Vagina (tissue), 2 donors: ENCODE measurements at regions not wholly inside any gene's neighbourhood (a gene's known extent, or its start where the extent isn't known, plus 50 kb on each side); places are given as distances from the start of the nearest gene placed in this dataset.

Source experiments
- DNase-seq, 2 donors: peaks; one replicate each; pipeline ENCODE4 v3.0.0-alpha.2; 2017; ENCODE audit errors: extremely low spot score in 2 of 2
- H3K27ac ChIP-seq: fragments of 200-600 bp; sonication (generic); one replicate; pipeline ENCODE4 v1.5.1; 2019
- H3K27me3 ChIP-seq: fragments of 200-600 bp; sonication (generic); one replicate; pipeline ENCODE4 v1.5.1; 2019
- H3K36me3 ChIP-seq, 2 donors: fragments of 200-600 bp; sonication (generic); one replicate each; pipeline ENCODE4 v1.5.1; 2017 to 2019
- H3K4me1 ChIP-seq: fragments of 200-600 bp; sonication (generic); one replicate; pipeline ENCODE4 v1.5.1; 2019
- H3K4me3 ChIP-seq, 2 donors: fragments of 200-600 bp; sonication (generic); 1 replicate in 1 of 2; 2 replicates in 1 of 2; pipeline ENCODE4 v1.5.1; 2016 to 2019
- H3K9me3 ChIP-seq: fragments of 200-600 bp; sonication (generic); one replicate; pipeline ENCODE4 v1.5.1; 2019
- POLR2A ChIP-seq, 2 donors: fragments of 450-650 bp; IDR thresholded peaks; one replicate each; pipeline ENCODE4 v1.6.1; 2017; ENCODE audit warnings: antibody characterized with exemption in 2 of 2, mild to moderate bottlenecking in 2 of 2, moderate library complexity in 2 of 2
- POLR2AphosphoS5 ChIP-seq, 2 donors: sonication (generic); formaldehyde crosslinking; IDR thresholded peaks; one replicate each; pipeline ENCODE4 v1.9.0; 2017; ENCODE audit warnings: antibody characterized with exemption in 2 of 2, mild to moderate bottlenecking in 2 of 2, low read depth in 1 of 2; ENCODE audit not compliant: insufficient read depth in 1 of 2
- intact Hi-C: fragments of 100-400 bp; cut with DNase I; formaldehyde crosslinking; loops from one replicate; pipeline ENCODE4 v1.15.1; 2023
- TF ChIP-seq, protein P1 (sequence below), 3 experiments: fragments of 450-650 bp in 2 of 3; fragments of 200-600 bp in 1 of 3; sonication (generic) in 1 of 3; IDR thresholded peaks; one replicate each; pipeline ENCODE4 v1.5.1; 2017 to 2019; ENCODE audit warnings: antibody characterized with exemption in 3 of 3, mild to moderate bottlenecking in 2 of 3, moderate library complexity in 2 of 3

DNA sequence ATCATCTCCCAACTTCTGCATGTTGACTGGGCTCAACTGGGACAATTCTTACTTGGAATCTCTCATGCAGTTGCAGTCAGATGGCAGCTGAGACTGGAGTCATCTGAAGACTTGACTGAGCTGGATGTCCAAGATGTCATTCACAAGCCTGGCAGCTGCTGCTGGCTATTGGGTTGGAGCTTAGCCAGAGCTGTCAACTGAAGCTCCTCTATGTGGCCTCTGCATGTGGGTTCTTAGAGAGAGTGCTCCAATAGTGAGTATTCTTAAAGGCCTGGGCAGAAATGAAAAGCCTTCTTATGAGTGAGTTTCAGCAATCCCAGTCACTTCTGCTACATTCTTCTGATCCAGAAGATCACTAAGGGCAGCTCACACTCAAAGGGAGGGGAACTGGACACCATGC lies 440.9 kb downstream of the LRIG3 start:
- intact Hi-C loops = no loop called here
- Histone ChIP-seq H3K9me3 (no peaks in the 10 kb centered on the region), H3K36me3 (no peaks in the 10 kb centered on the region), H3K27ac (no peak overlapping the region), H3K27me3 (no peaks in the 10 kb centered on the region), H3K4me3 (no peak overlapping the region), H3K4me1 (no peaks in the 10 kb centered on the region)
- DNase-seq = no peak
- TF ChIP-seq POLR2A (IDR thresholded peaks at IDR 0.05) (no peak), POLR2AphosphoS5 (IDR thresholded peaks at IDR 0.05; ENCODE audit: insufficient read depth in 1 of 2, low read depth in 1 of 2) (no peak)
- TF ChIP-seq, protein P1, sequence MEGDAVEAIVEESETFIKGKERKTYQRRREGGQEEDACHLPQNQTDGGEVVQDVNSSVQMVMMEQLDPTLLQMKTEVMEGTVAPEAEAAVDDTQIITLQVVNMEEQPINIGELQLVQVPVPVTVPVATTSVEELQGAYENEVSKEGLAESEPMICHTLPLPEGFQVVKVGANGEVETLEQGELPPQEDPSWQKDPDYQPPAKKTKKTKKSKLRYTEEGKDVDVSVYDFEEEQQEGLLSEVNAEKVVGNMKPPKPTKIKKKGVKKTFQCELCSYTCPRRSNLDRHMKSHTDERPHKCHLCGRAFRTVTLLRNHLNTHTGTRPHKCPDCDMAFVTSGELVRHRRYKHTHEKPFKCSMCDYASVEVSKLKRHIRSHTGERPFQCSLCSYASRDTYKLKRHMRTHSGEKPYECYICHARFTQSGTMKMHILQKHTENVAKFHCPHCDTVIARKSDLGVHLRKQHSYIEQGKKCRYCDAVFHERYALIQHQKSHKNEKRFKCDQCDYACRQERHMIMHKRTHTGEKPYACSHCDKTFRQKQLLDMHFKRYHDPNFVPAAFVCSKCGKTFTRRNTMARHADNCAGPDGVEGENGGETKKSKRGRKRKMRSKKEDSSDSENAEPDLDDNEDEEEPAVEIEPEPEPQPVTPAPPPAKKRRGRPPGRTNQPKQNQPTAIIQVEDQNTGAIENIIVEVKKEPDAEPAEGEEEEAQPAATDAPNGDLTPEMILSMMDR (IDR thresholded peaks at IDR 0.05) = no peak

DNA sequence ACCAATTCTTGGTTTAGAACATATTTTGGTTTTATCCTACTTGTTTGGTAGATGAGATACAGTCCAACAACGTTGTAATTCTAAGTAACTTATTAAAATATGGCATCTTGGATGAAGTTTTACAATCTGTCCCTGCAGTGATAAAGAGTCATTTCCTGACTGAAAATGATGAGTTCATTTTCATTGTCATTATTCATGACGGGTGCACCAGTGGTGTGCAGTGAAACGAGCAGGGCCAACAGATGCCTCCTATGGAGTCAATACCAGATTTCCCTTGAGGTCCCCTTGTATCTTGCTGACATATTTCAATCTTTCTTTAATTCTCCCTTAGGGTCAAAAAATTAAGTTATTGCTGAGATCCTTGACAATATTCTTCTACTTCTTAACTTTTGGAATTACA lies 438.5 kb downstream of the LRIG3 start:
- no peak for DNase-seq
- no peaks in the 10 kb centered on the region for H3K9me3 ChIP-seq
- H3K27ac ChIP-seq = no peak overlapping the region
- no peaks in the 10 kb centered on the region for H3K27me3 ChIP-seq
- H3K36me3 ChIP-seq = no peaks in the 10 kb centered on the region
- no peaks in the 10 kb centered on the region for H3K4me1 ChIP-seq
- TF ChIP-seq, protein P1 (IDR thresholded peaks at IDR 0.05) = no peak
- no peak for TF ChIP-seq POLR2AphosphoS5 (IDR thresholded peaks at IDR 0.05; ENCODE audit: insufficient read depth in 1 of 2, low read depth in 1 of 2)
- no peak for TF ChIP-seq POLR2A (IDR thresholded peaks at IDR 0.05)
- no peak overlapping the region for H3K4me3 ChIP-seq
- intact Hi-C loops = no loop called here

DNA sequence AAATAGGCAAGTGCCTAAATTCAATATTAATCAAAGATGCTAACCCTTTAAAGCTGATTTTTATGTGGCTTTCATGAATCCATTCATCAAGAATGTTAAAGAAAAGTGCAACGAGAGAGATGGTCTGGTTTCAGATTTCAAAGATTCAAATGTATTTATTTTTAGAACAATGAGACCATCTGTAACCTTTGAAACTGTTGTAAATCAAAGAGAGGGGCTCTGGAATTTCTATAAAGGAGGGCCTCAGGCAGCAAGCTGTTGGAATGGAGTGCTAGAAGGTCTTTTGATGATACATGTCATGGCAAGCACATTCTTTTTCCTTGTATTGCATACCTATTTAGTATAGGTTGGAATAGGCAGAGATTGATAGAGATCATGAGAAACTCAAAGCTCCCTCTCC lies 433.0 kb downstream of the LRIG3 start:
- H3K9me3 ChIP-seq = no peaks in the 10 kb centered on the region
- DNase-seq = no peak
- no peaks in the 10 kb centered on the region for H3K27me3 ChIP-seq
- no peak overlapping the region for H3K4me3 ChIP-seq
- H3K27ac ChIP-seq = no peak overlapping the region
- TF ChIP-seq POLR2A (IDR thresholded peaks at IDR 0.05) = no peak
- TF ChIP-seq, protein P1 (IDR thresholded peaks at IDR 0.05) = no peak
- TF ChIP-seq POLR2AphosphoS5 (IDR thresholded peaks at IDR 0.05; ENCODE audit: insufficient read depth in 1 of 2, low read depth in 1 of 2) = no peak
- intact Hi-C loops = no loop called here
- no peaks in the 10 kb centered on the region for H3K36me3 ChIP-seq
- H3K4me1 ChIP-seq = no peaks in the 10 kb centered on the region

DNA sequence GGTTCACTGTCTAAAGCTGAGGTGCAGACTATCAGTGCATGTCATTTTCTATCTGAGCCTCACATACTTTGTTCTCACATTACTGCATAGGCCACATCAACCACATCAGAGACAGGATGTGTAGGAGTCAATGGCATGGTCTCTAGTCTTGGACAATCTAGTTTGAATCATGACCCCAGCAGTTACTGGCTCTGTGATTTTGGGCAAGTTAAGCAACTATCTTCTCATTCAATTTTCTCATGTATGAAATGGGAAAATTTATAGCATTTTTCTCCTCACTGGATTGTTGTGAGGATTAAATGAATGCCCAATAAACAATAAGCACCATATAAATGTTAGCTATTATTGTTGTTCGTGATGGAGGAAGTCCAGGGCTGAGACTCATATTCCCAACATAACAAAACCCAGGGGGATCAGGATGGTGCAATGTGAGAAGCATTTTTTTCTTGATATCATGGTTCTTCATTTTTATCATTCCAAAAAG lies 432.6 kb downstream of the LRIG3 start:
- Histone ChIP-seq H3K4me1 (no peaks in the 10 kb centered on the region), H3K27me3 (no peaks in the 10 kb centered on the region), H3K27ac (no peak overlapping the region), H3K36me3 (no peaks in the 10 kb centered on the region), H3K9me3 (no peaks in the 10 kb centered on the region), H3K4me3 (no peak overlapping the region)
- intact Hi-C loops = no loop called here
- no peak for DNase-seq
- TF ChIP-seq POLR2A (IDR thresholded peaks at IDR 0.05) (no peak), POLR2AphosphoS5 (IDR thresholded peaks at IDR 0.05; ENCODE audit: insufficient read depth in 1 of 2, low read depth in 1 of 2) (no peak)
- TF ChIP-seq, protein P1 (IDR thresholded peaks at IDR 0.05) = no peak

DNA sequence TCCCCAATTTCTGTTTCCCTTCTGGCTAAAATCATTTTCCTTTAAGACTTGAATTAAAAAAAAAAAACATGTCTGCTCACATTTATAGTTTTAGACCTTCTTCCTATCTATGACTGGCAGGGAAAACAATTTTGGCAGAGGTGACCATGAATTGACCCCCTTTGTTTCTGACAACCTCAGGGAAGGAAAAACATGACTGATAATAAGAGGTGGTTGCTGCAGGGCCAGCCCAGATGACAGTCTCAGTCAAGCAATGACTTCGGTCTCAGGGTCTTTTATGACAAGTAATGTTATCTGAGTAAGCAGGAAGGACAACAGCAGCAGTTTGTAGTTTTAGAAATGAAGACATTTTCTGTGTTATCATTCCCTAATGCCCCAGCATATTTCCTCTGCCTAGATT lies 430.9 kb downstream of the LRIG3 start:
- no peaks in the 10 kb centered on the region for H3K27me3 ChIP-seq
- H3K36me3 ChIP-seq = no peaks in the 10 kb centered on the region
- TF ChIP-seq POLR2AphosphoS5 (IDR thresholded peaks at IDR 0.05; ENCODE audit: insufficient read depth in 1 of 2, low read depth in 1 of 2) (no peak), POLR2A (IDR thresholded peaks at IDR 0.05) (no peak)
- TF ChIP-seq, protein P1 (IDR thresholded peaks at IDR 0.05) = no peak
- no peak overlapping the region for H3K4me3 ChIP-seq
- H3K9me3 ChIP-seq = no peaks in the 10 kb centered on the region
- H3K27ac ChIP-seq = no peak overlapping the region
- no peaks in the 10 kb centered on the region for H3K4me1 ChIP-seq
- intact Hi-C loops = no loop called here
- DNase-seq = no peak
